SK-N-SH (cell line): ENCODE measurements at regions not wholly inside any gene's neighbourhood (a gene's known extent, or its start where the extent isn't known, plus 50 kb on each side); places are given as distances from the start of the nearest gene placed in this dataset.
"Not testable (repeated sequence)": the region's sequence is repeated elsewhere in the genome, so short reads cannot be mapped to it uniquely, and the experiment has no call there.

Source experiments
- CTCF ChIA-PET: fragments of 300-600, 350-600 bp; formaldehyde crosslinking; extraction: SDS; loops from one replicate; lab custom pipeline; 2021; lab: Yijun Ruan, JAX
- POLR2A ChIA-PET: fragments of 350-600 bp; sonication (Branson Sonifier 250); formaldehyde crosslinking; extraction: SDS; loops from one replicate; lab custom pipeline; 2020; ENCODE audit warnings: antibody characterized with exemption, inconsistent platforms; lab: Yijun Ruan, JAX
- DNase-seq: peaks from one replicate; pipeline ENCODE4 v3.0.0; 2012
- H2AFZ ChIP-seq: fragments of 200-600 bp; sonication (generic); 2 replicates; pipeline ENCODE4 v1.8.1; 2016; ENCODE audit warnings: antibody characterized with exemption, mild to moderate bottlenecking, low read depth
- H3F3A ChIP-seq: fragments of 200-600 bp; sonication (generic); replicated peaks from 2 replicates; pipeline ENCODE3; 2016; ENCODE audit warnings: antibody characterized with exemption, mild to moderate bottlenecking; ENCODE audit not compliant: insufficient read depth
- H3K27ac ChIP-seq, 2 experiments: fragments of 200-500 bp in 1 of 2; fragments of 200-600 bp in 1 of 2; sonication (Bioruptor generic) in 1 of 2; sonication (generic), shearing (Covaris generic) in 1 of 2; 2 replicates each; pipeline versions ENCODE4 v1.5.1 to v1.6.1; 2014 to 2016; ENCODE audit warnings: low read depth in 2 of 2, inconsistent platforms in 1 of 2, low read length in 1 of 2, mild to moderate bottlenecking in 1 of 2, mixed read lengths in 1 of 2
- H3K27me3 ChIP-seq: fragments of 200-600 bp; sonication (generic), shearing (Covaris generic); 2 replicates; pipeline ENCODE4 v1.6.1; 2016; ENCODE audit warnings: mixed run types; ENCODE audit not compliant: insufficient read depth
- H3K36me3 ChIP-seq, 2 experiments: fragments of 200-500 bp in 1 of 2; fragments of 200-600 bp in 1 of 2; sonication (Bioruptor generic) in 1 of 2; sonication (generic) in 1 of 2; replicated peaks in 1 of 2; 2 replicates each; pipeline versions ENCODE3 to v1.5.1; 2014 to 2016; ENCODE audit warnings: low read length in 1 of 2, mild to moderate bottlenecking in 1 of 2; ENCODE audit not compliant: insufficient read depth in 2 of 2, control insufficient read depth in 1 of 2
- H3K4me1 ChIP-seq, 2 experiments: fragments of 200-500 bp in 1 of 2; fragments of 200-600 bp in 1 of 2; sonication (Bioruptor generic) in 1 of 2; sonication (generic), shearing (Covaris generic) in 1 of 2; 2 replicates each; pipeline versions ENCODE4 v1.5.1 to v1.6.1; 2014 to 2016; ENCODE audit warnings: low read depth in 1 of 2, low read length in 1 of 2, mixed run types in 1 of 2; ENCODE audit not compliant: insufficient read depth in 2 of 2, control insufficient read depth in 1 of 2
- H3K4me2 ChIP-seq: fragments of 200-600 bp; sonication (generic), shearing (Covaris generic); 2 replicates; pipeline ENCODE4 v1.6.1; 2017; ENCODE audit warnings: mixed run types
- H3K4me3 ChIP-seq, 2 experiments: fragments of 200-500 bp in 1 of 2; fragments of 200-600 bp in 1 of 2; sonication (Bioruptor generic) in 1 of 2; sonication (generic), shearing (Covaris generic) in 1 of 2; 2 replicates each; pipeline versions ENCODE4 v1.5.1 to v1.8.1; 2014 to 2016; ENCODE audit warnings: low read depth in 2 of 2, inconsistent platforms in 1 of 2, low read length in 1 of 2, mild to moderate bottlenecking in 1 of 2, mixed read lengths in 1 of 2, moderate library complexity in 1 of 2
- H3K79me2 ChIP-seq: fragments of 200-600 bp; sonication (generic); 2 replicates; pipeline ENCODE4 v1.8.1; 2017; ENCODE audit warnings: mild to moderate bottlenecking; ENCODE audit not compliant: insufficient read depth
- H3K9ac ChIP-seq: fragments of 200-600 bp; sonication (generic); 2 replicates; pipeline ENCODE4 v1.6.1; 2017; ENCODE audit warnings: mixed run types
- H3K9me2 ChIP-seq: fragments of 200-600 bp; sonication (generic); 2 replicates; pipeline ENCODE4 v1.6.1; 2017; ENCODE audit warnings: mixed run types
- H3K9me3 ChIP-seq: fragments of 200-600 bp; sonication (generic); 2 replicates; pipeline ENCODE4 v1.6.1; 2017; ENCODE audit warnings: mixed run types, mild to moderate bottlenecking, moderate library complexity
- H4K20me1 ChIP-seq: fragments of 200-600 bp; sonication (generic); 2 replicates; pipeline ENCODE4 v1.6.1; 2017; ENCODE audit warnings: mild to moderate bottlenecking, mixed run types; ENCODE audit not compliant: insufficient read depth
- CHD2 ChIP-seq: fragments of 150-350 bp; IDR thresholded peaks from 2 replicates; pipeline ENCODE4 v1.6.1; 2018; ENCODE audit warnings: low read length; ENCODE audit not compliant: partially characterized antibody
- ELF1 ChIP-seq: IDR thresholded peaks from 2 replicates; pipeline ENCODE4 v1.4.0; 2012
- FOSL2 ChIP-seq: IDR thresholded peaks from 2 replicates; pipeline ENCODE4 v1.4.0; 2012; ENCODE audit warnings: low read depth, mild to moderate bottlenecking, moderate library complexity, borderline replicate concordance
- FOXJ3 ChIP-seq: sonication (generic); formaldehyde crosslinking; IDR thresholded peaks from 2 replicates; pipeline ENCODE4 v1.5.1; 2020; ENCODE audit warnings: mild to moderate bottlenecking, missing genetic modification reagents
- FOXM1 ChIP-seq: IDR thresholded peaks from 2 replicates; pipeline ENCODE4 v1.4.0; 2012; ENCODE audit warnings: low read depth, mild to moderate bottlenecking
- JUND ChIP-seq: IDR thresholded peaks from 2 replicates; pipeline ENCODE4 v1.4.0; 2012
- MAX ChIP-seq: IDR thresholded peaks from 2 replicates; pipeline ENCODE4 v1.4.0; 2012; ENCODE audit warnings: low read depth
- MXI1 ChIP-seq: IDR thresholded peaks from 2 replicates; pipeline ENCODE4 v1.6.1; 2012; ENCODE audit warnings: mild to moderate bottlenecking, low read depth, low read length, improper control_type of control experiment
- NFIC ChIP-seq: IDR thresholded peaks from 2 replicates; pipeline ENCODE4 v1.4.0; 2012; ENCODE audit warnings: borderline replicate concordance
- NRF1 ChIP-seq: IDR thresholded peaks from 2 replicates; pipeline ENCODE4 v1.6.1; 2012; ENCODE audit warnings: low read depth, mild to moderate bottlenecking, low read length
- POLR2AphosphoS5 ChIP-seq: IDR thresholded peaks from 2 replicates; pipeline ENCODE4 v1.6.1; 2012; ENCODE audit warnings: low read depth, low read length
- RAD21 ChIP-seq: IDR thresholded peaks from 2 replicates; pipeline ENCODE4 v1.6.1; 2012; ENCODE audit warnings: mild to moderate bottlenecking, low read length
- RCOR1 ChIP-seq: fragments of 150-350 bp; IDR thresholded peaks from 2 replicates; pipeline ENCODE4 v1.6.1; 2017; ENCODE audit warnings: antibody characterized with exemption, low read length
- RXRA ChIP-seq: IDR thresholded peaks from 2 replicates; pipeline ENCODE4 v1.4.0; 2012; ENCODE audit warnings: low read depth, mild to moderate bottlenecking, borderline replicate concordance
- SIN3A ChIP-seq: IDR thresholded peaks from 2 replicates; pipeline ENCODE4 v1.6.1; 2012; ENCODE audit warnings: low read depth, mild to moderate bottlenecking, low read length, moderate library complexity, borderline replicate concordance
- TAF1 ChIP-seq: IDR thresholded peaks from 2 replicates; pipeline ENCODE4 v1.6.1; 2012; ENCODE audit warnings: low read depth, mild to moderate bottlenecking, low read length, moderate library complexity, borderline replicate concordance
- TCF12 ChIP-seq: IDR thresholded peaks from 2 replicates; pipeline ENCODE4 v1.4.0; 2012
- USF1 ChIP-seq: IDR thresholded peaks from 2 replicates; pipeline ENCODE4 v1.4.0; 2012; ENCODE audit warnings: low read depth, borderline replicate concordance
- WGBS: methylation state at CpG from one replicate; pipeline ENCODE4 v1.1.6; 2017; ENCODE audit warnings: low lambda C conversion rate; 5-methylcytosine and 5-hydroxymethylcytosine counted together
- TF ChIP-seq, protein P1 (sequence below): fragments of 150-350 bp; IDR thresholded peaks from 2 replicates; pipeline ENCODE4 v1.6.1; 2017; ENCODE audit warnings: antibody characterized with exemption, low read length, low read depth, borderline replicate concordance
- TF ChIP-seq, protein P2 (sequence below): IDR thresholded peaks from 2 replicates; pipeline ENCODE4; 2012
- TF ChIP-seq, protein P3 (sequence below): IDR thresholded peaks from 2 replicates; pipeline ENCODE4 v1.4.0; 2012; ENCODE audit warnings: low read depth, borderline replicate concordance

DNA sequence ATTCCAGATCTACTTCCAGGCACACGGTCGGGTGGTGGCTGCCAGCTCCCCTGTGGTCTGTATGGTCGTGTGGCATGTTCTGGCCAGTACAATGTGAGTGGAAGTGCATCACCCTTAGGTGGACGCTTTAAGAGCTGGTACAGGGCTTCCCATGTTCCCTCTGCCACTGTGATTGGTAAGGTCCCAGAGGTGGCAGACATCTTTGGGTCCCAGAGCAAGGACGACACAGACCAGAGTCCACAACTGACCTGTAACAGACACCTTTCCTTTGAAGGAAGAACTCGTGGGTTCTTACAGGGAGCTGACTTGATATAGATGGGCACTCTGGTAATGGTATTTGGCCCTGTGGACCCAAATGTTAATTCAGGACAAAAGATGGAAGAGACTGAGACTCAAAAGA, 90.0 kb upstream of the GDNF start:
- H3K36me3 ChIP-seq: no peaks in the 10 kb centered on the region
- no peaks in the 10 kb centered on the region for H3K9me2 ChIP-seq
- TF ChIP-seq CHD2 (no peak), RXRA (no peak)
- no peaks in the 10 kb centered on the region for H4K20me1 ChIP-seq
- CTCF ChIA-PET: no interaction called here
- H2AFZ ChIP-seq: no peak overlapping the region
- POLR2A ChIA-PET: no interaction called here
- no peak overlapping the region for H3K4me2 ChIP-seq
- no peaks in the 10 kb centered on the region for H3K9me3 ChIP-seq
- no peak overlapping the region for H3K4me3 ChIP-seq
- no peak overlapping the region for H3K27ac ChIP-seq
- H3K9ac ChIP-seq: no peak overlapping the region
- H3K4me1 ChIP-seq: no peaks in the 10 kb centered on the region
- DNase-seq: no peak
- no peaks in the 10 kb centered on the region for H3K79me2 ChIP-seq
- 4% methylated on average over 6 of the region's 6 CpGs for WGBS
- peaks cover 35% of the 10 kb centered on the region; the same call in 1 of the 2 replicates for H3K27me3 ChIP-seq
- no peaks in the 10 kb centered on the region for H3F3A ChIP-seq

GRCh38 chr5:37927753-37928152, 87.9 kb upstream of the GDNF start:
- WGBS: 2% methylated on average over 3 of the region's 4 CpGs
- H3K27me3 ChIP-seq: peaks cover 43% of the 10 kb centered on the region; the same call in 1 of the 2 replicates
- H3K9me3 ChIP-seq, H3K27ac ChIP-seq, H3K4me3 ChIP-seq, H3K79me2 ChIP-seq, CTCF ChIA-PET, H3K9ac ChIP-seq, H3K4me2 ChIP-seq, DNase-seq, H3K9me2 ChIP-seq, H2AFZ ChIP-seq, H4K20me1 ChIP-seq, H3F3A ChIP-seq, H3K4me1 ChIP-seq, H3K36me3 ChIP-seq, POLR2A ChIA-PET: not testable (repeated sequence)

GRCh38 chr5:37926732-37927131, 86.9 kb upstream of the GDNF start:
- WGBS: 14% methylated on average over 2 of the region's 2 CpGs
- Histone ChIP-seq H3K4me1 (no peaks in the 10 kb centered on the region), H2AFZ (no peak overlapping the region), H3K9me3 (no peaks in the 10 kb centered on the region), H3K27me3 (peaks cover 43% of the 10 kb centered on the region; the same call in 1 of the 2 replicates), H3K79me2 (no peaks in the 10 kb centered on the region)
- POLR2A ChIA-PET: no interaction called here
- no peak for DNase-seq
- no peak for TF ChIP-seq TCF12
- no peak for TF ChIP-seq MAX
- TF ChIP-seq NFIC: no peak
- TF ChIP-seq, protein P1, sequence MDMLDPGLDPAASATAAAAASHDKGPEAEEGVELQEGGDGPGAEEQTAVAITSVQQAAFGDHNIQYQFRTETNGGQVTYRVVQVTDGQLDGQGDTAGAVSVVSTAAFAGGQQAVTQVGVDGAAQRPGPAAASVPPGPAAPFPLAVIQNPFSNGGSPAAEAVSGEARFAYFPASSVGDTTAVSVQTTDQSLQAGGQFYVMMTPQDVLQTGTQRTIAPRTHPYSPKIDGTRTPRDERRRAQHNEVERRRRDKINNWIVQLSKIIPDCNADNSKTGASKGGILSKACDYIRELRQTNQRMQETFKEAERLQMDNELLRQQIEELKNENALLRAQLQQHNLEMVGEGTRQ: no peak
- TF ChIP-seq POLR2AphosphoS5: no peak
- TF ChIP-seq, protein P2, sequence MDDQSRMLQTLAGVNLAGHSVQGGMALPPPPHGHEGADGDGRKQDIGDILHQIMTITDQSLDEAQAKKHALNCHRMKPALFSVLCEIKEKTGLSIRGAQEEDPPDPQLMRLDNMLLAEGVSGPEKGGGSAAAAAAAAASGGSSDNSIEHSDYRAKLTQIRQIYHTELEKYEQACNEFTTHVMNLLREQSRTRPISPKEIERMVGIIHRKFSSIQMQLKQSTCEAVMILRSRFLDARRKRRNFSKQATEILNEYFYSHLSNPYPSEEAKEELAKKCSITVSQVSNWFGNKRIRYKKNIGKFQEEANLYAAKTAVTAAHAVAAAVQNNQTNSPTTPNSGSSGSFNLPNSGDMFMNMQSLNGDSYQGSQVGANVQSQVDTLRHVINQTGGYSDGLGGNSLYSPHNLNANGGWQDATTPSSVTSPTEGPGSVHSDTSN: no peak
- TF ChIP-seq, protein P3, sequence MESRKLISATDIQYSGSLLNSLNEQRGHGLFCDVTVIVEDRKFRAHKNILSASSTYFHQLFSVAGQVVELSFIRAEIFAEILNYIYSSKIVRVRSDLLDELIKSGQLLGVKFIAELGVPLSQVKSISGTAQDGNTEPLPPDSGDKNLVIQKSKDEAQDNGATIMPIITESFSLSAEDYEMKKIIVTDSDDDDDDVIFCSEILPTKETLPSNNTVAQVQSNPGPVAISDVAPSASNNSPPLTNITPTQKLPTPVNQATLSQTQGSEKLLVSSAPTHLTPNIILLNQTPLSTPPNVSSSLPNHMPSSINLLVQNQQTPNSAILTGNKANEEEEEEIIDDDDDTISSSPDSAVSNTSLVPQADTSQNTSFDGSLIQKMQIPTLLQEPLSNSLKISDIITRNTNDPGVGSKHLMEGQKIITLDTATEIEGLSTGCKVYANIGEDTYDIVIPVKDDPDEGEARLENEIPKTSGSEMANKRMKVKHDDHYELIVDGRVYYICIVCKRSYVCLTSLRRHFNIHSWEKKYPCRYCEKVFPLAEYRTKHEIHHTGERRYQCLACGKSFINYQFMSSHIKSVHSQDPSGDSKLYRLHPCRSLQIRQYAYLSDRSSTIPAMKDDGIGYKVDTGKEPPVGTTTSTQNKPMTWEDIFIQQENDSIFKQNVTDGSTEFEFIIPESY: no peak
- TF ChIP-seq FOXJ3 (CRISPR knock-in tag): no peak
- TF ChIP-seq NRF1: no peak
- no peak for TF ChIP-seq FOSL2
- TF ChIP-seq JUND: no peak
- TF ChIP-seq ELF1: no peak
- TF ChIP-seq RAD21: no peak
- TF ChIP-seq RCOR1: no peak
- TF ChIP-seq TAF1: no peak
- TF ChIP-seq MXI1: no peak
- no peak for TF ChIP-seq USF1
- TF ChIP-seq SIN3A: no peak
- TF ChIP-seq FOXM1: no peak
- TF ChIP-seq, all 33 proteins: peak for 0
- H3K9me2 ChIP-seq: no peaks in the 10 kb centered on the region
- H3F3A ChIP-seq: no peaks in the 10 kb centered on the region
- H3K4me3 ChIP-seq: no peak overlapping the region
- no peaks in the 10 kb centered on the region for H3K36me3 ChIP-seq
- no peak overlapping the region for H3K4me2 ChIP-seq
- H3K9ac ChIP-seq: no peak overlapping the region
- no peak overlapping the region for H3K27ac ChIP-seq
- no peaks in the 10 kb centered on the region for H4K20me1 ChIP-seq
- CTCF ChIA-PET: no interaction called here
